IMR-90 (cell line): ENCODE measurements at regions not wholly inside any gene's neighbourhood (a gene's known extent, or its start where the extent isn't known, plus 50 kb on each side); places are given as distances from the start of the nearest gene placed in this dataset.

Experiments
- ATAC-seq: fragments of 200-7000 bp; cut with Tn5 transposase; 2 replicates; pipeline ENCODE4 v1.9.1; 2020; ENCODE audit warnings: low read depth, mild to moderate bottlenecking, moderate library complexity
- BruUV-seq: library from RNA; stranded (reverse); fragments of 400-500 nt; replicated peaks from 2 replicates; lab custom pipeline; 2021; lab: Mats Ljungman, UMichigan
- CTCF ChIA-PET: fragments of 300-600 bp; formaldehyde crosslinking; extraction: SDS; loops from one replicate; lab custom pipeline; 2021; ENCODE audit warnings: antibody characterized with exemption; lab: Yijun Ruan, JAX
- POLR2A ChIA-PET: fragments of 300-600 bp; sonication (Branson Sonifier 250); formaldehyde crosslinking; loops from one replicate; lab custom pipeline; 2022; ENCODE audit warnings: antibody characterized with exemption; ENCODE audit not compliant: unreplicated experiment; lab: Charles Lee
- DNase-seq: peaks from one replicate; pipeline ENCODE4 v3.0.0; 2013
- H2AFZ ChIP-seq: replicated peaks from 2 replicates; pipeline ENCODE3; 2013; ENCODE audit warnings: low read length, mild to moderate bottlenecking; ENCODE audit not compliant: poor library complexity
- H2AK5ac ChIP-seq: 2 replicates; pipeline ENCODE4 v1.6.1; 2013; ENCODE audit warnings: low read depth, low read length, inconsistent platforms
- H2AK9ac ChIP-seq: replicated peaks from 2 replicates; pipeline ENCODE3; 2013; ENCODE audit warnings: mild to moderate bottlenecking, low read depth, low read length, moderate library complexity; ENCODE audit not compliant: poor library complexity
- H2BK120ac ChIP-seq: 2 replicates; pipeline ENCODE4 v1.6.1; 2013; ENCODE audit warnings: low read depth, low read length, inconsistent platforms
- H2BK15ac ChIP-seq: 3 replicates; pipeline ENCODE4 v1.6.1; 2013; ENCODE audit warnings: low read depth, low read length, inconsistent platforms
- H2BK20ac ChIP-seq: 2 replicates; pipeline ENCODE4 v1.6.1; 2013; ENCODE audit warnings: low read depth, mild to moderate bottlenecking, inconsistent platforms, low read length, moderate library complexity
- H2BK5ac ChIP-seq: 2 replicates; pipeline ENCODE4 v1.6.1; 2013; ENCODE audit warnings: mild to moderate bottlenecking, low read depth, low read length, inconsistent platforms; ENCODE audit not compliant: poor library complexity, severe bottlenecking
- H3K14ac ChIP-seq: replicated peaks from 2 replicates; pipeline ENCODE4 v1.6.1; 2013; ENCODE audit warnings: low read depth, low read length, inconsistent platforms
- H3K18ac ChIP-seq: 2 replicates; pipeline ENCODE4 v1.6.1; 2013; ENCODE audit warnings: low read depth, low read length, control low read depth
- H3K23ac ChIP-seq: 2 replicates; pipeline ENCODE4 v1.6.1; 2013; ENCODE audit warnings: low read depth, low read length, inconsistent platforms
- H3K27ac ChIP-seq: 2 replicates; pipeline ENCODE4 v1.5.1; 2013; ENCODE audit warnings: mild to moderate bottlenecking, control low read depth, low read length; ENCODE audit not compliant: insufficient read depth
- H3K27me3 ChIP-seq: 2 replicates; pipeline ENCODE4 v1.6.1; 2013; ENCODE audit warnings: low read length; ENCODE audit not compliant: control insufficient read depth, insufficient read depth
- H3K36me3 ChIP-seq: 2 replicates; pipeline ENCODE4 v1.6.1; 2013; ENCODE audit warnings: low read length, mixed read lengths; ENCODE audit not compliant: control insufficient read depth, insufficient read depth
- H3K4ac ChIP-seq: 2 replicates; pipeline ENCODE4 v1.6.1; 2013; ENCODE audit warnings: low read depth, low read length, inconsistent platforms
- H3K4me1 ChIP-seq: 2 replicates; pipeline ENCODE4 v1.6.1; 2013; ENCODE audit warnings: low read length, mixed read lengths; ENCODE audit not compliant: control insufficient read depth, insufficient read depth
- H3K4me2 ChIP-seq: 2 replicates; pipeline ENCODE4 v1.6.1; 2013; ENCODE audit warnings: low read depth, mild to moderate bottlenecking, control low read depth, low read length, moderate library complexity
- H3K4me3 ChIP-seq: 2 replicates; pipeline ENCODE4 v1.5.1; 2013; ENCODE audit warnings: low read depth, mild to moderate bottlenecking, control low read depth, low read length, moderate library complexity; ENCODE audit not compliant: insufficient read depth
- H3K56ac ChIP-seq: 2 replicates; pipeline ENCODE4 v1.6.1; 2013; ENCODE audit warnings: low read length, inconsistent platforms; ENCODE audit not compliant: insufficient read depth; ENCODE audit errors: extremely low read depth
- H3K79me1 ChIP-seq, 2 experiments: 2 replicates each; pipeline ENCODE4 v1.6.1; 2013; ENCODE audit warnings: low read length in 2 of 2, inconsistent platforms in 1 of 2, low read depth in 1 of 2
- H3K9ac ChIP-seq: 2 replicates; pipeline ENCODE4 v1.6.1; 2013; ENCODE audit warnings: low read depth, low read length, control low read depth
- H3K9me1 ChIP-seq: 2 replicates; pipeline ENCODE4 v1.6.1; 2013; ENCODE audit warnings: low read length, inconsistent platforms; ENCODE audit not compliant: insufficient read depth
- H3K9me3 ChIP-seq: 2 replicates; pipeline ENCODE4 v1.6.1; 2013; ENCODE audit warnings: low read length; ENCODE audit not compliant: control insufficient read depth, insufficient read depth
- H4K20me1 ChIP-seq: 2 replicates; pipeline ENCODE4 v1.6.1; 2013; ENCODE audit warnings: low read length, inconsistent platforms; ENCODE audit not compliant: insufficient read depth
- H4K5ac ChIP-seq: 2 replicates; pipeline ENCODE4 v1.6.1; 2013; ENCODE audit warnings: mild to moderate bottlenecking, low read depth, low read length, control low read depth
- H4K8ac ChIP-seq, 2 experiments: 2 replicates each; pipeline ENCODE4 v1.6.1; 2013; ENCODE audit warnings: low read depth in 2 of 2, low read length in 2 of 2, control low read depth in 1 of 2, inconsistent platforms in 1 of 2
- H4K91ac ChIP-seq: 2 replicates; pipeline ENCODE4 v1.6.1; 2013; ENCODE audit warnings: low read depth, low read length, inconsistent platforms; ENCODE audit not compliant: insufficient read depth
- BHLHE40 ChIP-seq: fragments of 150-350 bp; IDR thresholded peaks from 2 replicates; pipeline ENCODE4 v1.6.1; 2016; ENCODE audit warnings: mild to moderate bottlenecking, low read depth, low read length
- MXI1 ChIP-seq: IDR thresholded peaks from 2 replicates; pipeline ENCODE4 v1.6.1; 2012; ENCODE audit warnings: low read depth, mild to moderate bottlenecking, low read length, moderate library complexity, borderline replicate concordance
- SMC3 ChIP-seq: fragments of 150-350 bp; IDR thresholded peaks from 2 replicates; pipeline ENCODE4 v1.6.1; 2016; ENCODE audit warnings: low read depth, mild to moderate bottlenecking, antibody characterized with exemption, low read length, moderate library complexity
- WGBS, 2 experiments: methylation state at CpG; one replicate each; pipeline versions ENCODE4 v1.1.5 to v1.1.7; 2013; ENCODE audit warnings: missing lambda C conversion rate in 2 of 2; ENCODE audit not compliant: insufficient read length in 1 of 2; ENCODE audit errors: extremely low coverage in 2 of 2; 5-methylcytosine and 5-hydroxymethylcytosine counted together
- dilution Hi-C: fragments of 300-500 bp; cut with HindIII; formaldehyde crosslinking; loops from one replicate; pipeline ENCODE4 v1.14.3; 2018; ENCODE audit warnings: low sequenced_read_pairs; ENCODE audit not compliant: unreplicated experiment
- in situ Hi-C: fragments of 300-500 bp; cut with MboI; formaldehyde crosslinking; loops from 3 replicates; pipeline ENCODE4 v1.14.3; 2019; ENCODE audit warnings: low sequenced_read_pairs, inconsistent platforms, mixed read lengths
- intact Hi-C: fragments of 100-400 bp; cut with micrococcal nuclease; formaldehyde crosslinking; loops from 2 replicates; pipeline ENCODE4 v1.10.0; 2022
- TF ChIP-seq, protein P1 (sequence below): conservative IDR thresholded peaks from 2 replicates; pipeline ENCODE4 v1.5.1; 2012; ENCODE audit warnings: mild to moderate bottlenecking, low read depth, low read length, improper control_type of control experiment

DNA sequence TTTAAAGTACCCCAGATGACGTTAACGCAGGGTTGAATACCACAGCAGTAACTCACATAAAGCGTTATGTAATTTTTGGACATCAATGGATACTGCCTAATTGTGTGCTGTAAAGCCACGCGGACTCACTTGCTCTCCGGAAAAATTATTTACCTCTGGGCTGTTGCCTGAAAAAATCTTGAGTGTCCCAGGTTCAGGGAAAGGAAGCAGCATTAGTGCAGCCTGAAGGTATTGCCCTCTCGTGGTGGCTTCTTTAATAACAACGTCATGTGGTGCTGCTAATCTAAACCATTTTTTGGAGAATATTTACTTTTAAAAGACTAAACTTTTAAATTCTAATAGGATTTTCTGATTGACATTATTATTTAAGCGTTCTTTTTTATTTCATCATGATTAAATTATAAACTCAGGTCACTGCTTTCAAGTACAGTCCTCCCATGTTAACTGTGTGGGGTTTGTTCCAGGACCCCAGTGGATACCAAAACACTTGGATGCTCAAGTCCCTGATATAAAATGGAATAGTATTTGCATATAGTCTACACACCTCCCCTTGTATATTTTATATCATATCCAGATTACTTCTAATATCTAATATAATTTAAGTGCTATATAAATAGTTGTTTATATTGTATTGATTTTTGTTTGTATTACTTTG, 384.8 kb downstream of the FAM133A start:
- H3K4me2 ChIP-seq, result no peak overlapping the region
- H3K23ac ChIP-seq, result no peak overlapping the region
- intact Hi-C loops, result no loop called here
- no peak overlapping the region for H3K14ac ChIP-seq
- no TSS peak for BruUV-seq
- no peaks in the 10 kb centered on the region for H3K4me1 ChIP-seq
- in situ Hi-C loops, result no loop called here
- H2AFZ ChIP-seq, result no peak overlapping the region
- H3K9me3 ChIP-seq, result no peaks in the 10 kb centered on the region
- H3K4ac ChIP-seq, result no peak overlapping the region
- ChIA-PET CTCF (no interaction called here), POLR2A (no interaction called here)
- H3K18ac ChIP-seq, result no peak overlapping the region
- no peak overlapping the region for H2BK15ac ChIP-seq
- ATAC-seq (no peak), DNase-seq (no peak)
- H2AK5ac ChIP-seq, result no peak overlapping the region
- 41% methylated on average over 6 of the region's 9 CpGs; no CpG with 5 or more reads in 1 of the 2 experiments for WGBS, 2 experiments
- no peak overlapping the region for H2BK5ac ChIP-seq
- no peak overlapping the region for H2BK20ac ChIP-seq
- TF ChIP-seq, protein P1, sequence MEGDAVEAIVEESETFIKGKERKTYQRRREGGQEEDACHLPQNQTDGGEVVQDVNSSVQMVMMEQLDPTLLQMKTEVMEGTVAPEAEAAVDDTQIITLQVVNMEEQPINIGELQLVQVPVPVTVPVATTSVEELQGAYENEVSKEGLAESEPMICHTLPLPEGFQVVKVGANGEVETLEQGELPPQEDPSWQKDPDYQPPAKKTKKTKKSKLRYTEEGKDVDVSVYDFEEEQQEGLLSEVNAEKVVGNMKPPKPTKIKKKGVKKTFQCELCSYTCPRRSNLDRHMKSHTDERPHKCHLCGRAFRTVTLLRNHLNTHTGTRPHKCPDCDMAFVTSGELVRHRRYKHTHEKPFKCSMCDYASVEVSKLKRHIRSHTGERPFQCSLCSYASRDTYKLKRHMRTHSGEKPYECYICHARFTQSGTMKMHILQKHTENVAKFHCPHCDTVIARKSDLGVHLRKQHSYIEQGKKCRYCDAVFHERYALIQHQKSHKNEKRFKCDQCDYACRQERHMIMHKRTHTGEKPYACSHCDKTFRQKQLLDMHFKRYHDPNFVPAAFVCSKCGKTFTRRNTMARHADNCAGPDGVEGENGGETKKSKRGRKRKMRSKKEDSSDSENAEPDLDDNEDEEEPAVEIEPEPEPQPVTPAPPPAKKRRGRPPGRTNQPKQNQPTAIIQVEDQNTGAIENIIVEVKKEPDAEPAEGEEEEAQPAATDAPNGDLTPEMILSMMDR, result peak; percentile 43
- no peak for TF ChIP-seq MXI1
- TF ChIP-seq BHLHE40, result no peak
- TF ChIP-seq SMC3, result 0 out of 2 replicates have a peak, but pooled peaks have one; percentile 21
- no peak overlapping the region for H3K4me3 ChIP-seq
- H4K91ac ChIP-seq, result no peak overlapping the region
- no peaks in the 10 kb centered on the region; the same call in 1 of the 2 replicates for H3K27me3 ChIP-seq
- no peak overlapping the region for H2BK120ac ChIP-seq
- no peak overlapping the region for H2AK9ac ChIP-seq
- no peak overlapping the region for H3K27ac ChIP-seq
- H3K36me3 ChIP-seq, result no peaks in the 10 kb centered on the region
- dilution Hi-C loops, result no loop called here
- no peak overlapping the region for H3K9ac ChIP-seq
- no peaks in the 10 kb centered on the region for H4K20me1 ChIP-seq
- H4K5ac ChIP-seq, result no peak overlapping the region
- no peak overlapping the region for H4K8ac ChIP-seq
- no peaks in the 10 kb centered on the region for H3K9me1 ChIP-seq
- no peak overlapping the region for H3K56ac ChIP-seq
- no peaks in the 10 kb centered on the region for H3K79me1 ChIP-seq
